Esophagus muscularis mucosa (tissue), 4 donors: ENCODE measurements at regions not wholly inside any gene's neighbourhood (a gene's known extent, or its start where the extent isn't known, plus 50 kb on each side); places are given as distances from the start of the nearest gene placed in this dataset.

Experiments
- DNase-seq: peaks from one replicate; pipeline ENCODE4 v3.0.0-alpha.2; 2017; ENCODE audit errors: extremely low spot score
- H3K27ac ChIP-seq, 4 donors: fragments of 200-600 bp; sonication (generic); replicated peaks in 1 of 4; 1 replicate in 3 of 4; 2 replicates in 1 of 4; pipeline ENCODE4 v1.5.1; 2016 to 2019; ENCODE audit warnings: mild to moderate bottlenecking in 1 of 4
- H3K27me3 ChIP-seq, 4 donors: fragments of 200-600 bp; sonication (generic); one replicate each; pipeline versions ENCODE4 v1.5.1 to v1.6.0; 2016 to 2019
- H3K36me3 ChIP-seq, 4 donors: fragments of 200-600 bp; sonication (generic); one replicate each; pipeline ENCODE4 v1.5.1; 2016 to 2019
- H3K4me1 ChIP-seq, 4 donors: fragments of 200-600 bp; sonication (generic); one replicate each; pipeline ENCODE4 v1.5.1; 2016 to 2019
- H3K4me3 ChIP-seq, 4 donors: fragments of 200-600 bp; sonication (generic); 1 replicate in 2 of 4; 2 replicates in 2 of 4; pipeline ENCODE4 v1.5.1; 2016 to 2019; ENCODE audit warnings: mild to moderate bottlenecking in 4 of 4, moderate library complexity in 1 of 4
- H3K9me3 ChIP-seq, 4 donors: fragments of 200-600 bp; sonication (generic); 1 replicate in 3 of 4; 2 replicates in 1 of 4; pipeline ENCODE4 v1.5.1; 2016 to 2019
- EP300 ChIP-seq: sonication (generic); formaldehyde crosslinking; IDR thresholded peaks from one replicate; pipeline ENCODE4 v1.6.1; 2017; ENCODE audit warnings: antibody characterized with exemption
- POLR2A ChIP-seq: fragments of 450-650 bp; IDR thresholded peaks from one replicate; pipeline ENCODE4 v1.6.1; 2017; ENCODE audit warnings: antibody characterized with exemption, moderate library complexity, mild to moderate bottlenecking, low read depth
- POLR2AphosphoS5 ChIP-seq, 2 donors: sonication (generic); formaldehyde crosslinking; IDR thresholded peaks; one replicate each; pipeline ENCODE4 v1.6.1; 2017; ENCODE audit warnings: antibody characterized with exemption in 2 of 2
- WGBS: methylation state at CpG from one replicate; pipeline ENCODE4 v1.1.5; 2018; 5-methylcytosine and 5-hydroxymethylcytosine counted together
- intact Hi-C: fragments of 100-400 bp; cut with DNase I; formaldehyde crosslinking; loops from one replicate; pipeline ENCODE4 v1.15.1; 2023
- TF ChIP-seq, protein P1 (sequence below), 3 experiments: fragments of 200-600 bp in 2 of 3; fragments of 450-650 bp in 1 of 3; sonication (generic) in 2 of 3; IDR thresholded peaks; one replicate each; pipeline ENCODE4 v1.5.1; 2017 to 2019; ENCODE audit warnings: antibody characterized with exemption in 3 of 3, mild to moderate bottlenecking in 2 of 3, moderate library complexity in 1 of 3

DNA sequence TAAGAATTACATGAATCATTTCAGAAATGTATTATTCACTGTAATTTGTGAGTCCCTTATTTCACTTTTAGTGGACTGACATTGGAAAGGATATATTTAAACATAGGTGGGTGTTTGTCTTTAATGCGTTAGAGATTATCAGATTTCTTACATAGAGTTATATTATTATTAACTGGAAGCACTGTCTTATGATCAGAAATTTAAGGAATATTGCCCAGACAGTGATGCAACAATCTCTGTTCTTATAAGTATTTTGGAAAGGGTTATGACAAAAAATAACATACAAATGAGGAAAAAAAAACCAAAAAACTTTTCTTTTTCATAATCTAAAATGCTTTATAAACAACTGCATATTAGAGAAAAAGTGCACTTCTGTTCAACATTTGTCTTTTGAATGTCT lies 836.6 kb downstream of the SLC6A15 start:
- no peaks in the 10 kb centered on the region for H3K27me3 ChIP-seq
- H3K4me1 ChIP-seq = no peaks in the 10 kb centered on the region
- WGBS = 19% methylated on average over 1 of the region's 1 CpG
- H3K36me3 ChIP-seq = no peaks in the 10 kb centered on the region
- intact Hi-C loops = no loop called here
- H3K4me3 ChIP-seq = no peak overlapping the region
- no peak overlapping the region for H3K27ac ChIP-seq
- TF ChIP-seq EP300 (no peak), POLR2A (no peak)
- TF ChIP-seq, protein P1, sequence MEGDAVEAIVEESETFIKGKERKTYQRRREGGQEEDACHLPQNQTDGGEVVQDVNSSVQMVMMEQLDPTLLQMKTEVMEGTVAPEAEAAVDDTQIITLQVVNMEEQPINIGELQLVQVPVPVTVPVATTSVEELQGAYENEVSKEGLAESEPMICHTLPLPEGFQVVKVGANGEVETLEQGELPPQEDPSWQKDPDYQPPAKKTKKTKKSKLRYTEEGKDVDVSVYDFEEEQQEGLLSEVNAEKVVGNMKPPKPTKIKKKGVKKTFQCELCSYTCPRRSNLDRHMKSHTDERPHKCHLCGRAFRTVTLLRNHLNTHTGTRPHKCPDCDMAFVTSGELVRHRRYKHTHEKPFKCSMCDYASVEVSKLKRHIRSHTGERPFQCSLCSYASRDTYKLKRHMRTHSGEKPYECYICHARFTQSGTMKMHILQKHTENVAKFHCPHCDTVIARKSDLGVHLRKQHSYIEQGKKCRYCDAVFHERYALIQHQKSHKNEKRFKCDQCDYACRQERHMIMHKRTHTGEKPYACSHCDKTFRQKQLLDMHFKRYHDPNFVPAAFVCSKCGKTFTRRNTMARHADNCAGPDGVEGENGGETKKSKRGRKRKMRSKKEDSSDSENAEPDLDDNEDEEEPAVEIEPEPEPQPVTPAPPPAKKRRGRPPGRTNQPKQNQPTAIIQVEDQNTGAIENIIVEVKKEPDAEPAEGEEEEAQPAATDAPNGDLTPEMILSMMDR (IDR thresholded peaks at IDR 0.05) = no peak
- no peaks in the 10 kb centered on the region for H3K9me3 ChIP-seq
- DNase-seq = no peak

DNA sequence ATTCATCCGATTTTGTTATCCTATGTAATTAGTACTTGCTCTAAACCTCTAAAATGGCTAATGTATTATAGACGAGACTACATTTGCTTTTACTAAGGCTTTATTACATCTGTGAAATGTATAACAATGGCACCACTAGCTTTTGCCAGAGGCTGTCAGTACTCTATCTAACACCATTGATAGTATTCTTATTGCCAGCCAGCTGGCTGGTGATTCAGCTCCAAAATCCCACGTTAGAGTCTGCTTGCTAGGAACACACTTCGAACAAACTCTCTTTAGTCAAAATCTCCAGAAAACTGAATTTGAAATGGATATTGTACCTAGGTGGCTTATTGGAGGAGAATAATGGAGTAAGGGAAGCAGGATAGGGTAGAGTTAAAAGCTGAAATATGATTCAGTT lies 839.2 kb downstream of the SLC6A15 start:
- no peaks in the 10 kb centered on the region for H3K4me1 ChIP-seq
- intact Hi-C loops = no loop called here
- H3K27ac ChIP-seq = no peak overlapping the region
- H3K4me3 ChIP-seq = no peak overlapping the region
- WGBS = 63% methylated on average over 4 of the region's 4 CpGs
- no peaks in the 10 kb centered on the region for H3K27me3 ChIP-seq
- no peak for DNase-seq
- no peaks in the 10 kb centered on the region for H3K9me3 ChIP-seq
- TF ChIP-seq, protein P1 (IDR thresholded peaks at IDR 0.05) = no peak
- TF ChIP-seq POLR2A = no peak
- no peaks in the 10 kb centered on the region for H3K36me3 ChIP-seq

DNA sequence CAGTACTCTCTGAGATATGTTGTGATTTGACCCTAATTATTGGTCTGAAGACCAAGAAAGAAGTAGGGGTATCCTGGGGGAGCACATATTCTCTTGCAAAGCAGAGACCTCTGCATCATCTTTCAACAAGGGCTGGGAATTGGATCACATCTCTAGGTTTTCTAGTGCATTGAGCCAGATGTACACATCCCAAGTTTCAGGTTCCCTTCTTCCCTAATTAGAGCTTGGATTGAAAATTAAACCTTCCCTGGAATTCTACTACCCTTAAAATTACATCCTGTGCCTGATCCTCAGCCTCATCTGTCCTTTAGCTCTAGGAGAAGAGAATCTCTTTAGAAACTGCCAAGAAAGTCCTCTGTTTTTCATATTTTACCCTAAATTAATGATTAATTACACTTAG lies 839.6 kb downstream of the SLC6A15 start:
- intact Hi-C loops = no loop called here

DNA sequence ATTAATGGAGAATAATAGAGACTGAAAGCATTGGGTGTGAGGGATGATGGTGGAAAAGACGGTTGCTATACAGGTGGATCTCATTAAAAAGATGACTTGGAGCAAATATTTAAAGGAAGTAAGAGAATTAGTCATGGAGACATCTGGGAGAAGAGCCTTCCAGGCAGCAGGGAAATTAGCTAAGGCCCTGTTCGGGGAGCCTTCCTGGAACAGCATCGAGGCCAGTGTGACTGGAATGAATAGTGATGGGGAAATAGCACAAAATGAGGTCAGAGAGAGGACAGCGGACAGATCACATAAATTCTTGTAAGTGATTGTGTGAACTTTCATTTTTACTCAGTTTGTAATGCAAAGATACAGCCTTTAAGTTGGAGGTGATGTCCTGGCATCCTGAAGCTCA lies 842.3 kb downstream of the SLC6A15 start:
- intact Hi-C loops = no loop called here
- Histone ChIP-seq H3K9me3 (no peaks in the 10 kb centered on the region), H3K27ac (peak overlapping the region in 1 of 4 donors; percentile 39), H3K4me3 (no peak overlapping the region), H3K36me3 (no peaks in the 10 kb centered on the region), H3K4me1 (no peaks in the 10 kb centered on the region), H3K27me3 (no peaks in the 10 kb centered on the region)
- TF ChIP-seq, protein P1 (IDR thresholded peaks at IDR 0.05) = no peak
- no peak for TF ChIP-seq POLR2AphosphoS5 (IDR thresholded peaks at IDR 0.05)
- no peak for TF ChIP-seq EP300
- no peak for TF ChIP-seq POLR2A
- 70% methylated on average over 4 of the region's 4 CpGs for WGBS
- DNase-seq = no peak

More for the DNA sequence above, 839.6 kb downstream of the SLC6A15 start:
- Histone ChIP-seq H3K4me1 (no peaks in the 10 kb centered on the region), H3K27ac (no peak overlapping the region), H3K36me3 (no peaks in the 10 kb centered on the region), H3K27me3 (no peaks in the 10 kb centered on the region), H3K9me3 (no peaks in the 10 kb centered on the region), H3K4me3 (no peak overlapping the region)
- TF ChIP-seq POLR2AphosphoS5 (IDR thresholded peaks at IDR 0.05) = no peak
- TF ChIP-seq EP300 = no peak
- TF ChIP-seq, protein P1 (IDR thresholded peaks at IDR 0.05) = no peak
- no peak for TF ChIP-seq POLR2A
- no peak for DNase-seq

DNA sequence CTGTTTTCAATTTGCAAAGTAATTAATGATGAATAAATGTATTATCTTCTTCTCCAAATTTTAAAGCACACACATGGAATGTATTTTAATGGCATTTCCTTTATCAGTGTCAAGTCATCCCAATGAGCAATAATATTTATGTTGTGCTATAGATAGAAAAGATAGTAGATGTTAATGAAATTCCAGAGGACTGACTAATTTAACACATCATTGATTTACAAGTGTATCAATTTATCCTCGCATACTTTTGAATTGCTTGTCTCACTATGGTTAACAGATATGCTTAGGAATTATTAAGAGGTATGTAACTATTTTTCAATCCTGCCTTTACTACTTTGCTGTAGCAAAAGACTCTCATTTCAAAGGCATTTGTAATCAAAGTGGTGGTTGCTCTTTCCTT lies 842.9 kb downstream of the SLC6A15 start:
- no peak overlapping the region for H3K4me3 ChIP-seq
- H3K9me3 ChIP-seq = no peaks in the 10 kb centered on the region
- 74% methylated on average over 1 of the region's 1 CpG for WGBS
- no peaks in the 10 kb centered on the region for H3K36me3 ChIP-seq
- no peak for TF ChIP-seq POLR2A
- no peak for TF ChIP-seq POLR2AphosphoS5 (IDR thresholded peaks at IDR 0.05)
- TF ChIP-seq EP300 = no peak
- TF ChIP-seq, protein P1 (IDR thresholded peaks at IDR 0.05) = no peak
- DNase-seq = no peak
- no peaks in the 10 kb centered on the region for H3K4me1 ChIP-seq
- intact Hi-C loops = no loop called here
- H3K27ac ChIP-seq = no peak overlapping the region
- no peaks in the 10 kb centered on the region for H3K27me3 ChIP-seq
